SK-N-SH (cell line): ENCODE measurements at regions not wholly inside any gene's neighbourhood (a gene's known extent, or its start where the extent isn't known, plus 50 kb on each side); places are given as distances from the start of the nearest gene placed in this dataset.

ENCODE experiments used
- CTCF ChIA-PET: fragments of 300-600, 350-600 bp; formaldehyde crosslinking; extraction: SDS; loops from one replicate; lab custom pipeline; 2021; lab: Yijun Ruan, JAX
- POLR2A ChIA-PET: fragments of 350-600 bp; sonication (Branson Sonifier 250); formaldehyde crosslinking; extraction: SDS; loops from one replicate; lab custom pipeline; 2020; ENCODE audit warnings: antibody characterized with exemption, inconsistent platforms; lab: Yijun Ruan, JAX
- DNase-seq: peaks from one replicate; pipeline ENCODE4 v3.0.0; 2012
- H2AFZ ChIP-seq: fragments of 200-600 bp; sonication (generic); 2 replicates; pipeline ENCODE4 v1.8.1; 2016; ENCODE audit warnings: antibody characterized with exemption, mild to moderate bottlenecking, low read depth
- H3F3A ChIP-seq: fragments of 200-600 bp; sonication (generic); replicated peaks from 2 replicates; pipeline ENCODE3; 2016; ENCODE audit warnings: antibody characterized with exemption, mild to moderate bottlenecking; ENCODE audit not compliant: insufficient read depth
- H3K27ac ChIP-seq, 2 experiments: fragments of 200-500 bp in 1 of 2; fragments of 200-600 bp in 1 of 2; sonication (Bioruptor generic) in 1 of 2; sonication (generic), shearing (Covaris generic) in 1 of 2; 2 replicates each; pipeline versions ENCODE4 v1.5.1 to v1.6.1; 2014 to 2016; ENCODE audit warnings: low read depth in 2 of 2, inconsistent platforms in 1 of 2, low read length in 1 of 2, mild to moderate bottlenecking in 1 of 2, mixed read lengths in 1 of 2
- H3K27me3 ChIP-seq: fragments of 200-600 bp; sonication (generic), shearing (Covaris generic); 2 replicates; pipeline ENCODE4 v1.6.1; 2016; ENCODE audit warnings: mixed run types; ENCODE audit not compliant: insufficient read depth
- H3K36me3 ChIP-seq, 2 experiments: fragments of 200-500 bp in 1 of 2; fragments of 200-600 bp in 1 of 2; sonication (Bioruptor generic) in 1 of 2; sonication (generic) in 1 of 2; replicated peaks in 1 of 2; 2 replicates each; pipeline versions ENCODE3 to v1.5.1; 2014 to 2016; ENCODE audit warnings: low read length in 1 of 2, mild to moderate bottlenecking in 1 of 2; ENCODE audit not compliant: insufficient read depth in 2 of 2, control insufficient read depth in 1 of 2
- H3K4me1 ChIP-seq, 2 experiments: fragments of 200-500 bp in 1 of 2; fragments of 200-600 bp in 1 of 2; sonication (Bioruptor generic) in 1 of 2; sonication (generic), shearing (Covaris generic) in 1 of 2; 2 replicates each; pipeline versions ENCODE4 v1.5.1 to v1.6.1; 2014 to 2016; ENCODE audit warnings: low read depth in 1 of 2, low read length in 1 of 2, mixed run types in 1 of 2; ENCODE audit not compliant: insufficient read depth in 2 of 2, control insufficient read depth in 1 of 2
- H3K4me2 ChIP-seq: fragments of 200-600 bp; sonication (generic), shearing (Covaris generic); 2 replicates; pipeline ENCODE4 v1.6.1; 2017; ENCODE audit warnings: mixed run types
- H3K4me3 ChIP-seq, 2 experiments: fragments of 200-500 bp in 1 of 2; fragments of 200-600 bp in 1 of 2; sonication (Bioruptor generic) in 1 of 2; sonication (generic), shearing (Covaris generic) in 1 of 2; 2 replicates each; pipeline versions ENCODE4 v1.5.1 to v1.8.1; 2014 to 2016; ENCODE audit warnings: low read depth in 2 of 2, inconsistent platforms in 1 of 2, low read length in 1 of 2, mild to moderate bottlenecking in 1 of 2, mixed read lengths in 1 of 2, moderate library complexity in 1 of 2
- H3K79me2 ChIP-seq: fragments of 200-600 bp; sonication (generic); 2 replicates; pipeline ENCODE4 v1.8.1; 2017; ENCODE audit warnings: mild to moderate bottlenecking; ENCODE audit not compliant: insufficient read depth
- H3K9ac ChIP-seq: fragments of 200-600 bp; sonication (generic); 2 replicates; pipeline ENCODE4 v1.6.1; 2017; ENCODE audit warnings: mixed run types
- H3K9me2 ChIP-seq: fragments of 200-600 bp; sonication (generic); 2 replicates; pipeline ENCODE4 v1.6.1; 2017; ENCODE audit warnings: mixed run types
- H3K9me3 ChIP-seq: fragments of 200-600 bp; sonication (generic); 2 replicates; pipeline ENCODE4 v1.6.1; 2017; ENCODE audit warnings: mixed run types, mild to moderate bottlenecking, moderate library complexity
- H4K20me1 ChIP-seq: fragments of 200-600 bp; sonication (generic); 2 replicates; pipeline ENCODE4 v1.6.1; 2017; ENCODE audit warnings: mild to moderate bottlenecking, mixed run types; ENCODE audit not compliant: insufficient read depth
- CHD2 ChIP-seq: fragments of 150-350 bp; IDR thresholded peaks from 2 replicates; pipeline ENCODE4 v1.6.1; 2018; ENCODE audit warnings: low read length; ENCODE audit not compliant: partially characterized antibody
- EP300 ChIP-seq, 2 experiments: IDR thresholded peaks; 2 replicates each; pipeline versions ENCODE4 v1.4.0 to v1.6.1; 2012; ENCODE audit warnings: borderline replicate concordance in 1 of 2, low read depth in 1 of 2, low read length in 1 of 2
- FOXJ3 ChIP-seq: sonication (generic); formaldehyde crosslinking; IDR thresholded peaks from 2 replicates; pipeline ENCODE4 v1.5.1; 2020; ENCODE audit warnings: mild to moderate bottlenecking, missing genetic modification reagents
- FOXM1 ChIP-seq: IDR thresholded peaks from 2 replicates; pipeline ENCODE4 v1.4.0; 2012; ENCODE audit warnings: low read depth, mild to moderate bottlenecking
- GABPA ChIP-seq: IDR thresholded peaks from 2 replicates; pipeline ENCODE4 v1.4.0; 2012; ENCODE audit warnings: low read depth, mild to moderate bottlenecking
- MXI1 ChIP-seq: IDR thresholded peaks from 2 replicates; pipeline ENCODE4 v1.6.1; 2012; ENCODE audit warnings: mild to moderate bottlenecking, low read depth, low read length, improper control_type of control experiment
- NFIC ChIP-seq: IDR thresholded peaks from 2 replicates; pipeline ENCODE4 v1.4.0; 2012; ENCODE audit warnings: borderline replicate concordance
- NRF1 ChIP-seq: IDR thresholded peaks from 2 replicates; pipeline ENCODE4 v1.6.1; 2012; ENCODE audit warnings: low read depth, mild to moderate bottlenecking, low read length
- POLR2AphosphoS5 ChIP-seq: IDR thresholded peaks from 2 replicates; pipeline ENCODE4 v1.6.1; 2012; ENCODE audit warnings: low read depth, low read length
- RAD21 ChIP-seq: IDR thresholded peaks from 2 replicates; pipeline ENCODE4 v1.6.1; 2012; ENCODE audit warnings: mild to moderate bottlenecking, low read length
- RCOR1 ChIP-seq: fragments of 150-350 bp; IDR thresholded peaks from 2 replicates; pipeline ENCODE4 v1.6.1; 2017; ENCODE audit warnings: antibody characterized with exemption, low read length
- RFX5 ChIP-seq: IDR thresholded peaks from 2 replicates; pipeline ENCODE4 v1.6.1; 2012; ENCODE audit warnings: mild to moderate bottlenecking, improper control_type of control experiment, low read length
- SIN3A ChIP-seq: IDR thresholded peaks from 2 replicates; pipeline ENCODE4 v1.6.1; 2012; ENCODE audit warnings: low read depth, mild to moderate bottlenecking, low read length, moderate library complexity, borderline replicate concordance
- SMC3 ChIP-seq: IDR thresholded peaks from 2 replicates; pipeline ENCODE4 v1.6.1; 2012; ENCODE audit warnings: low read depth, low read length, improper control_type of control experiment
- TCF12 ChIP-seq: IDR thresholded peaks from 2 replicates; pipeline ENCODE4 v1.4.0; 2012
- TEAD4 ChIP-seq: IDR thresholded peaks from 2 replicates; pipeline ENCODE4 v1.4.0; 2012; ENCODE audit warnings: mild to moderate bottlenecking, borderline replicate concordance; ENCODE audit not compliant: insufficient read depth
- USF2 ChIP-seq: fragments of 150-350 bp; IDR thresholded peaks from 2 replicates; pipeline ENCODE4 v1.6.1; 2017; ENCODE audit warnings: antibody characterized with exemption, low read length, low read depth, borderline replicate concordance
- YY1 ChIP-seq: IDR thresholded peaks from 2 replicates; pipeline ENCODE4 v1.4.0; 2012; ENCODE audit warnings: low read depth, mild to moderate bottlenecking
- ZBTB33 ChIP-seq: IDR thresholded peaks from 2 replicates; pipeline ENCODE4 v1.4.0; 2012; ENCODE audit warnings: low read depth, borderline replicate concordance
- WGBS: methylation state at CpG from one replicate; pipeline ENCODE4 v1.1.6; 2017; ENCODE audit warnings: low lambda C conversion rate; 5-methylcytosine and 5-hydroxymethylcytosine counted together

- TF ChIP-seq USF2 (no peak), TEAD4 (no peak), SMC3 (no peak), FOXM1 (no peak), SIN3A (no peak), NFIC (no peak), MXI1 (no peak), CHD2 (no peak)
Measured at GRCh38 chr1:236341298-236341697, 52.8 kb upstream of the EDARADD start (continued).

- Histone ChIP-seq H3K9me2 (no peaks in the 10 kb centered on the region), H3K79me2 (no peaks in the 10 kb centered on the region), H3K27me3 (no peaks in the 10 kb centered on the region), H4K20me1 (no peaks in the 10 kb centered on the region), H3K27ac (no peak overlapping the region), H3K4me1 (no peaks in the 10 kb centered on the region), H3F3A (no peaks in the 10 kb centered on the region)
- 65% methylated on average over 3 of the region's 3 CpGs for WGBS
- DNase-seq, result no peak
- TF ChIP-seq YY1 (no peak), POLR2AphosphoS5 (no peak), GABPA (no peak), ZBTB33 (no peak), RFX5 (no peak), CHD2 (no peak), RCOR1 (no peak), SMC3 (no peak), NRF1 (no peak), FOXM1 (no peak), EP300 (IDR thresholded peaks at IDR 0.05; ENCODE audit: borderline replicate concordance in 1 of 2, low read depth in 1 of 2, low read length in 1 of 2) (no peak), RAD21 (no peak), FOXJ3 (CRISPR knock-in tag) (no peak), TCF12 (no peak)
- TF ChIP-seq, all 33 proteins: peak for 0
- no peaks in the 10 kb centered on the region for H3K9me3 ChIP-seq
- no peaks in the 10 kb centered on the region for H3K36me3 ChIP-seq
- H3K4me3 ChIP-seq, result no peak overlapping the region
- H3K9ac ChIP-seq, result no peak overlapping the region
- ChIA-PET POLR2A (no interaction called here), CTCF (no interaction called here)
- H3K4me2 ChIP-seq, result no peak overlapping the region
- H2AFZ ChIP-seq, result no peak overlapping the region
Measured at GRCh38 chr1:236338096-236338495, 56.0 kb upstream of the EDARADD start.
